NOMO-1 treated with DMSO at 0.1 percent for 48 hours (cell line): ENCODE measurements at regions not wholly inside any gene's neighbourhood (a gene's known extent, or its start where the extent isn't known, plus 50 kb on each side); places are given as distances from the start of the nearest gene placed in this dataset.
"Not testable (repeated sequence)": the region's sequence is repeated elsewhere in the genome, so short reads cannot be mapped to it uniquely, and the experiment has no call there.

Experiments used
- DNase-seq: peaks from one replicate; lab custom pipeline; 2025; ENCODE audit not compliant: unreplicated experiment; lab: John Stamatoyannopoulos, UW

- DNase-seq = not testable (repeated sequence)
Observed at GRCh38 chrX:115840729-115841409, 279.9 kb downstream of the PLS3 start.

GRCh38 chrX:115850986-115851385, 290.0 kb downstream of the PLS3 start:
- not testable (repeated sequence) for DNase-seq

- not testable (repeated sequence) for DNase-seq
Observed at GRCh38 chrX:115853260-115853659, 292.3 kb downstream of the PLS3 start.

- not testable (repeated sequence) for DNase-seq
Observed at GRCh38 chrX:115881170-115881569, 289.4 kb upstream of the AGTR2 start.

GRCh38 chrX:115884121-115884520, 286.4 kb upstream of the AGTR2 start:
- DNase-seq = not testable (repeated sequence)

- DNase-seq = not testable (repeated sequence)
Observed at GRCh38 chrX:115888041-115888440, 282.5 kb upstream of the AGTR2 start.

- DNase-seq = not testable (repeated sequence)
Observed at GRCh38 chrX:115888519-115888918, 282.0 kb upstream of the AGTR2 start.

GRCh38 chrX:115889121-115889890, 281.2 kb upstream of the AGTR2 start:
- DNase-seq = no peak

GRCh38 chrX:115892056-115892708, 278.4 kb upstream of the AGTR2 start:
- DNase-seq = no peak

- peak; percentile 45 for DNase-seq
Observed at GRCh38 chrX:115892787-115893671, 277.5 kb upstream of the AGTR2 start.

GRCh38 chrX:115894087-115894486, 276.5 kb upstream of the AGTR2 start:
- peak; percentile 65 for DNase-seq

GRCh38 chrX:115895678-115896329, 274.7 kb upstream of the AGTR2 start:
- no peak for DNase-seq

- no peak for DNase-seq
Observed at GRCh38 chrX:115896362-115896761, 274.2 kb upstream of the AGTR2 start.

- no peak for DNase-seq
Observed at GRCh38 chrX:115897956-115898355, 272.6 kb upstream of the AGTR2 start.

- DNase-seq = peak; percentile 69
Observed at GRCh38 chrX:115898382-115899001, 272.1 kb upstream of the AGTR2 start.

- DNase-seq = no peak
Observed at GRCh38 chrX:115900425-115900824, 270.1 kb upstream of the AGTR2 start.

- no peak for DNase-seq
Observed at GRCh38 chrX:115901241-115901640, 269.3 kb upstream of the AGTR2 start.

GRCh38 chrX:115902995-115903394, 267.5 kb upstream of the AGTR2 start:
- DNase-seq = no peak

- no peak for DNase-seq
Observed at GRCh38 chrX:115906276-115906675, 264.3 kb upstream of the AGTR2 start.

- DNase-seq = no peak
Observed at GRCh38 chrX:115906881-115907280, 263.7 kb upstream of the AGTR2 start.
